HS-5 (cell line): ENCODE measurements at regions not wholly inside any gene's neighbourhood (a gene's known extent, or its start where the extent isn't known, plus 50 kb on each side); places are given as distances from the start of the nearest gene placed in this dataset.

Source experiments
- DNase-seq: peaks from one replicate; pipeline ENCODE4 v3.0.0-alpha.2; 2012; ENCODE audit warnings: low read depth

GRCh38 chr1:219317762-219318353 lies 144.2 kb downstream of the LYPLAL1 start:
- DNase-seq, result no peak

GRCh38 chr1:219316066-219316465 lies 142.4 kb downstream of the LYPLAL1 start:
- no peak for DNase-seq

GRCh38 chr1:219313961-219314360 lies 140.3 kb downstream of the LYPLAL1 start:
- no peak for DNase-seq

- DNase-seq, result peak; percentile 65
Observed at GRCh38 chr1:219312967-219313366, 139.3 kb downstream of the LYPLAL1 start.

DNA sequence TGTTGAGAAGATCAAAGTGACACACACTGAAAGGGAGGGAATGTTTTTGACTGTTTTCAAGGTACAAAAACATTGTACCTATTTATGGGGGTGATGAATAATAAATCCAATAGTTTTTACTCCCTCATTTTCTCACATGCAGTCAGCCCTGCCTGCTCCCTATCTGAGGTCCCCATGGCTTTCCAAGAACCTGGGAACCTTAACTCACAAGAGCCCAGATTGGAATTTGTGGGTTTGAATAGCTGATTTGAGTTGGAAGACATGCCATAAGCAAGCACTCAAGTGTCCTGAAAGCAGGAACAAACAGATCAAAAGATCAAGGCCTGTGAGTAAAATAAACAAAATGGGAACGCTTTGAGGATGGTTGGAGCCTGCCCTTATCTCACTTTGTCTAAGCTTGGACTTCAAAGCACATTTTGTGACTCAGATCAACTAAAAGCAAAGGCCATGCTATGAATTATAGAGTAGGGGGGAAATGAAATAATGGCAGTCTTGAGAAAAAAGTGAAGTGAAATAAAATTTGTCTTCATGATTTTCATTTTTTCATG lies 136.6 kb downstream of the LYPLAL1 start:
- no peak for DNase-seq

DNA sequence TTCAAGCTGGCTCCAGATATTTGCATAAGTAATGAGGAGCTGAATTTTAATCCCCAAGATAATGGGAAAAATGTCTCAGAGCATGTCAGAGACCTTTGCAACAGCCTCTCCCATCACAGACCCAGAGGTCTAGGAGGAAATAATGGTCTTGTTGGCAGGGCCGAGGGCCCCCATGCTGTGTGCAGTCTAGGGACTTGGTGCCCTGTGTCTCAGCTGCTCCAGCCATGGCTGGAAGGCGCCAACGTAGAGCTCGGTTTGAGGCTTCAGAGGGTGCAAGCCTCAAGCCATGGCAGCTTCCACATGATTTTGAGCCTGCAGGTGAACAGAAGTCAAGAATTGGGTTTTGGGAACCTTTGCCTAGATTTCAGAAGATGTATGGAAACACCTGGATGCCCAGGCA lies 134.7 kb downstream of the LYPLAL1 start:
- no peak for DNase-seq

DNA sequence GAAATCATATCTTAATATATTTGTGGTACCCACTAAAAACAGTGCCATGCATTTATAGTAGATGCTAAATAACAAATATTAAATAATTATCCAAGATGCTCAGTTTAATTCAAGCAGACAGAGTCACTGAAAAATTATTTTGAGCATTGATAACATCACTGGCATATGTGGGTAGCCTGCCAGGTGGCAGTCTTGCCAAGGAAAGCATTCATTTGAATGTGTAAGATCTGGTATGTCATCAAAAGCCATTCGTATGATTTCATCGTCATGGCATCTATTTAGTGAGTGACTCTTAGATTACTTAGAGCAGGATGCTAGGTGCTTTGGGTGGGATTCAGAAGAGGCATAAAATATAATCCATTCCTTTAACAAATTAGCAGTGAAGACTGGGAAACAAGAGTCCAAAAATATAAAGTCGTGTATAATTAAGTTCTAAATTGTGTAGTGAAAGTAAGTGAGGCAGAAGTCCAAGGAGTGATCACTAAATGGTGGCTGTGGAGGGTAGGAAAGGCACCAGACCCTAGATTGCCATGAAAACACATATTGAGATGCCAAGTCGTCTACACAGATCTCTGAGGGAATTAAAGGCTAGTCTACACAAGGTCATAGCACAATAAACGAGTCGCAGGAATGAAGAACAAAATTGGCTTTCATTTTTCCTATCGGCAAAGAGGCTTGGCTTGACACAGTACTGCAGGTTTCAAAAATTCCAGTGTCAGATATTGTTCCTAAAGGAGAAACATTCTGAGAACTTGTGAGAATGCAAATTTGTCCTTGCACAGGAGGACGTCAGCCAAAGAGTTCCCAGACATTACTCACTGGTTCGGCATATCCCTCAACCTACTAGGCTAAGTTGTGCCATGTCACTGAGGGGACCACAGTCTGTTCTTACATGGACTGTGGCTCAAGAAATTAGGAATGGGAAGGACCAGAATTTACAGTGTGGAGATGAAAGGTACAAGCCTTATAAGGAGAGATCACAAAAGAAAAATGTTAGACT lies 130.8 kb downstream of the LYPLAL1 start:
- DNase-seq, result peak; percentile 79

DNA sequence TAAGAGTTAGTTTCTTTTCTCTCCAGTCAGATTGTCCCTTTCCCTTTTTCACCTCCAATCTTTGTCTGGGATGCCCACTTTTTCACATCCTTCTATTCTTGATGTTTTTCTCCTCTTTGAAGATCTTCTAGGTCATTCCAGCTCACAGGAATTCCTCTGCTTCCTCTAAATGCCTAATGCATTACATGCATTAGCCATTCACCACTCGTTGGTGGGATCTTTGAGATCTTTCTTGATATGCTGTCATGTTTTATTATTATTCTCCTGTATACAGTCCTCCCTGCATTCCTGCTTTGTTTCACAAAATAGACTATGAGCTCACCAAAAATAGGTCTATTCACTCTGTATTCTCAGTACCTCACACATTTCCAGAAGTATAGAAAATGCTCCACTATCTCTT lies 129.0 kb downstream of the LYPLAL1 start:
- DNase-seq, result no peak

DNA sequence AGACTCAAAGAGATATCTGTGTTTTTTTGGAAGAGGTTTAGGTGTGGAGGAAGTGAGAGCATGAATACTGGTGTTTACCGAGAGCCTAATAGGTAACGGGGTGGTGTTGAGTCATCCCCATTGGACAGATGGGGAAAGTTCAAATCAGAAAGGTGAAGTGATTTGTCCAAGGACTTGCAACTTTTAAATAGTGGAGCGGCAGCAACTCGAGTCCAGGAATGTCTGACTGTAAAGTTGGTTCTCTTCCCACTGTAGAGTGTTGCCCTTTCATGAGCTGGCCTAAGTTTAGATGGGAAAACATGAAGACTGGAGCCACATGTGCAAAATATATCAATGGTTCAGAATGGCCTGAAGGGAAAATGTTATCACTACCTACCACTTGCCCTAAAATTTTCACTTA lies 125.7 kb downstream of the LYPLAL1 start:
- DNase-seq, result no peak

DNA sequence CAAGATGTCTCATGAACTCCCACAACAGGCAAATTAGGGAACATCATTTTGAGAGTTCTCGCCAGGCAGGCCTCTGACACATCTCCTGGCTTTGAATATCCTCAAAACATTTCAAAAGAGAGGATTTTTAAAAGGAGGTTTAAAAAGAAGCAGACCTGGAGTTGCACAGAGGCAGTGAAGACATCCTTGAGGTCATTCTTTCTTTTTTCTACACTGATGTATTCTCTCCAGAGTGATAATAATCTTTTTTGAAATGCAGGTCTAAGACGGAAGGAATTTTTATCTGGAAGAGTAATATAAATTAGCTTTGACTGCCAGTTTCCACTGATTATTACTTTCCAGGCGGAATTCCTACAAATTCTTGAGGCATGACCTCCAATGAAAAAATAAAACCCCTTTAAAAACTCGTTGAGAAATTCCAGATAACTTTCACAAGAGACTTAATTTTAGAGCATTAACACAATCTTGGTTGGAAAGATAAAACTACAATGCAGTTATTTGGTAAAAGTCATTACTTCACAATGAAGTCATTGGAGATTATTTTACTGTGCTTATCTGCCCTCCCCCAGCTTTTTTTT lies 125.0 kb downstream of the LYPLAL1 start:
- DNase-seq, result no peak

DNA sequence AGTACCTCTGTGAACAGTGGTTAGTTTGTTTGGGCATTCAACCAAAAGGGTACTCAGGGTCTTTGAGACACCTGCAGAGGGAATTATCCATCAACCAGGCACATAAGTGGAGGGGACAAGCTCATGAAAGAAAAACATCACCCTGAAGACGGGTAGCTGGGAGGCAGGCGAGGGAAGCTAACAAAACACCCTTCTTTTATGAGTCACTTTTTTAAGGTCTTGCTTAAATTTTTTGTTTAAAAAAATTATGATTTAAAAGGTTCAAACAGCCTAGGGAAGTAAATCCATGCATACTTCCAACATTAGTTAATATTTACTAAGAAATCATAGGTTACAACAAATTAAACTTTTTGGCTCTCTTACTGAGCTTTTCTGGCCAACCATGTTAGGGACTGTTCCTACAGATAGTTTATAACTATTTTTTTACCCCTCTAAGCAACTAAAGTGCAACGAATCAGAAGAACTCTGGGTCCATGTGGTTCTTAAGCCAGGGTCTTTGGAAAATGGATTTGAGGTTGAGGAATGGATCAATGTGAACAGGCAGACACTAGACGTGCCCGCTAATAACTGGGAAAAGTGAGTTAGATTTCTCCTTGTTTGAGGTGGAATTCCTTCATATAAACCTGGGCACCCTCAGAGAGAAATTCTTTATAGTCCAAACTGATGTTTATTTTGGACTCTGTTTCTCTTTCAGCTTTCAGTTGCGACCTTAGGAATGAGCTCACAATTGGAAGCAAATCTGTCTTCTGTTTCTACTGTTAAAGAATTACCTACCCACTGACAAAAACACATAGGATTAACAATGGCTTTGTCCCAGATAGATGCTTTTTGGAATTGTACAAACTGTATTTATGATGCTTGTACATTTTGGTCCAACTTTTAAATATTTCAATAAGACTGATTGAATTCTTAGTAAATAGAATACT lies 123.0 kb downstream of the LYPLAL1 start:
- no peak for DNase-seq

- DNase-seq, result no peak
Observed at GRCh38 chr1:219294251-219294650, 120.6 kb downstream of the LYPLAL1 start.

GRCh38 chr1:219293410-219293809 lies 119.7 kb downstream of the LYPLAL1 start:
- no peak for DNase-seq

GRCh38 chr1:219292999-219293398 lies 119.3 kb downstream of the LYPLAL1 start:
- no peak for DNase-seq

DNA sequence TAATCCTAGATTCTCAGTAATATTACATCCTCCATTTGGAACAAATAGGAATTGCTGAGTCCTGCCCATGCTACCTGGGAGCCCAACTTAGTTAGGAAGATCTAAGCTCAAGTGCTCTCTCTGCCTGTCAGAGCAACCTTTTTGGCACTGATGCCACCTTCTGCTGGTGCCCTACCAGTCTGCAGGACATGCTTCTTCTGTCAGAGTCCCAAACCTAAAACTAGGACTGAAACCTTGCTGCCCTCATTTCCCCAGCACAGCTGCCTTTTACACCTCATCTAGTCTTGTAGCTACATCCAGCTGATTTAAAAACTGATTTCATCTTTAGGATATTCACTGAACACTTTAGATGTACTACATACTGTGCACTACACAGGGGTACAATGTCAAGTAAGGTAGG lies 118.7 kb downstream of the LYPLAL1 start:
- DNase-seq, result no peak

DNA sequence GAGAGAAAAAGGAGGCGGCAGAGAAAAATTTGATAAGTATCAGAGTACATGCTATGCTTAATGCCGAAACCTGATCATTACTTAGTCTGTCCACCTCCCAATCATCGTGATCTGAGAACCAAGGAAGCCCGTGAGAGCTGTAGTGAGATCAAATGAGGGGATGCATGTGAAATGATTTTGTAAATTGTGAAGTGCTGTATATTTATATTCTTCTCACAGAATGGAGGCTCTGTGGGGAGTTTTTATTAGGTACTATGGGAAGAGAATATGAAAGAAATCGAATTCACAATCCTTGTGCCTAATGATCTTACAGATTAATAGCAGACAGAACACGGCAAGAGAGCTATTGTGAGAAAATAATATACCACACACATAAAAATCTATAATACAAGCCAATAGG lies 115.5 kb downstream of the LYPLAL1 start:
- DNase-seq, result no peak

- DNase-seq, result no peak
Observed at GRCh38 chr1:219283541-219283940, 109.9 kb downstream of the LYPLAL1 start.

- no peak for DNase-seq
Observed at GRCh38 chr1:219281831-219282230, 108.2 kb downstream of the LYPLAL1 start.

- DNase-seq, result no peak
Observed at GRCh38 chr1:219279017-219279770, 105.5 kb downstream of the LYPLAL1 start.

DNA sequence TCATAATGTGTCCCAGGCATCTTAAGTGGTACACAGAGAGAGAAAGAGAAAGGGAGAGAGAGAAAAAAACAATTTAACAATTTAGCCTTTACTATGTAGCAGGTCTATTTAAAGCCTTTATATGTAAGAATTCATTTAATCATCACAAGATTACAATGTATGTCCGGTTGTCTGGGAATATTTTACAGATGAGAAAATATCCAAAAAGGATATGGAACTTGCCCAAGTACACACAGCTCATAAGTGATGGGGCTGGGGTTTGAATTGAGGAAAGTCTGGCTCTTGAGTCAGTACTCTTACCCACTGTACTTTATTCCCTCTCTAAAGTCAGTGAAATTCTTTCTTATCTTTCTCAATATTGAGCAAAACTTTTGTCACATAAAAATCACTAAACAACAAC lies 104.6 kb downstream of the LYPLAL1 start:
- no peak for DNase-seq
